ENCODE measurements at regions not wholly inside any gene's neighbourhood (a gene's known extent, or its start where the extent isn't known, plus 50 kb on each side); places are given as distances from the start of the nearest gene placed in this dataset.
"Not testable (repeated sequence)": the region's sequence is repeated elsewhere in the genome, so short reads cannot be mapped to it uniquely, and the experiment has no call there.

GRCh38 chr4:11650801-11651596 is 222.3 kb upstream of the HS3ST1 start:
- DNase-seq = no peak

GRCh38 chr4:11647433-11647832 is 218.7 kb upstream of the HS3ST1 start:
- no peak for DNase-seq

GRCh38 chr4:11643081-11643480 is 214.4 kb upstream of the HS3ST1 start:
- not testable (repeated sequence) for DNase-seq

- no peak for DNase-seq
Observed at GRCh38 chr4:11640584-11640983, 211.9 kb upstream of the HS3ST1 start.

- no peak for DNase-seq
Observed at GRCh38 chr4:11636551-11636950, 207.9 kb upstream of the HS3ST1 start.

DNA sequence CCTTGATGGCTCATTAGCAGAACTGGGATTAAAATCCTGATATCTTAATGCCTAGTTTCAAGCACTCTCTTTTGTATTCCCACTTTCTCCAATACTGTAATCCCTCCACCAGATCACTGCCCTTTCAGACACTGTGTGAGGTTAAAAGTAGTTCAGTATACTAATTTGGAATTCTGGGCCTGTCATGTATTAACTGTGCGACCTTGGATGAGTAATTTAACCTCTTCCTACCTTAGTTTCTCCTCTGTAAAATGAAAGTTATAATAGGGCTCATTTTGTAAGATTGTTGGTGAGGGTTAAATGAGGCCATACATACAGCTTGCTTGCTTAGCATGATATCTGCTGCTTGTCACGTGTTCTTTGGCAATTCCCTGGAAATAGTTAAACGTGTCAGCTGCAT is 207.3 kb upstream of the HS3ST1 start:
- DNase-seq = no peak

DNA sequence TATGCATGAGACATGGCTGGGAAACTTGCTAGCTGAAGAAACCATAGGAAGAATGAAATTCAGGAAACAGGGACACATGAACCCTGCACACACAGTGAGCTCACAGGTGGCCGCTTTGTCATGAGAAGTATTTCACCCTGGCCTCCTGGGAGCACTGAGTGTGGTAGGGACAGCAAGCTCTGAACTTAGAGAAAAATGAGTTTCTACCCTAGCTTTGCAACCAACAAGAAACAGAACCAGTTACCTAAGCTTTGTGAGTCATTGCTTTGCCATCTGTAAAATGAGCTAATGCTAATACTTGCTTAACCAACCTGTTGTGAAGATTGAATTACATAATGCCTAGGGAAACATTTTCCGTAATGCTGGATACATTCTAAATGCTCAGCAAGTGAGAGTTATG is 206.6 kb upstream of the HS3ST1 start:
- DNase-seq = no peak

DNA sequence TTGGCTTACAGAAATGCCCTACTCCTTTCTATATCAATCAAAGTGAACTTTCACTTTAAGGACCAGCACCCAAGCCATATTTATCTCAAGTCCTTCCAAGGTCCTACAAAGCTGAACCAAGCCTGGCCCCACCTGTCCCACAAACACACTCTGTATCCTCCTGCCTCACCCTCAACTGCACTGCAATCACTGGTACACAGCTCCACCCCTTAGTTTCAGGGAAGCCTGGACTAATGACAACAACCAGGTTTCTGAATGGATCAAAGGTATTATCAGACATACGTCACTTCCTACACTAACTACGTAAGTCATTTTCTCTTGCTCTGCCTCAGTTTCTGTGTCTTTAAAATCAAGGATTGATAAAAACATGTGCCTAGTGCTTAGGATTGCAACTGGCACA is 205.6 kb upstream of the HS3ST1 start:
- no peak for DNase-seq

GRCh38 chr4:11633430-11633829 is 204.7 kb upstream of the HS3ST1 start:
- DNase-seq = no peak

DNA sequence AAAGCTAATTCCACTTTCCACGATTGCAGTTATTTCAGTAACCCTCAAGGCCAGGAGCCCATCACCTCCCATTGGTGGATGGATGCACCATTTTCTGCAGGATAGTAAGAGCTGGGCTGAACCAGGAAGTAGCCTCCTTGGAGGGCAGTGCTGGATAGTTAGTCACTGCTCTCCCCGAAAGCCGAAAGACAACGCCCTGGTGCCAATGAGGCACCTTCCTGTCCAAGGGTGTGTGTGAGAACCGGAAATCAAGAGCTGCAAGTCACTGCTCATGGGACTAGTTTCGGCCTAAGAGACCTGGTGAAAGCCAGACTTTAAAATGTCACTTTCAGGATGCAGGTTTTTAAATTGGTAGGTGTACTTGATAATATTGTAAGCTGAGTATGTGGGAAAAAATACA is 203.8 kb upstream of the HS3ST1 start:
- no peak for DNase-seq

GRCh38 chr4:11632025-11632424 is 203.3 kb upstream of the HS3ST1 start:
- no peak for DNase-seq

- DNase-seq = no peak
Observed at GRCh38 chr4:11631416-11631815, 202.7 kb upstream of the HS3ST1 start.

DNA sequence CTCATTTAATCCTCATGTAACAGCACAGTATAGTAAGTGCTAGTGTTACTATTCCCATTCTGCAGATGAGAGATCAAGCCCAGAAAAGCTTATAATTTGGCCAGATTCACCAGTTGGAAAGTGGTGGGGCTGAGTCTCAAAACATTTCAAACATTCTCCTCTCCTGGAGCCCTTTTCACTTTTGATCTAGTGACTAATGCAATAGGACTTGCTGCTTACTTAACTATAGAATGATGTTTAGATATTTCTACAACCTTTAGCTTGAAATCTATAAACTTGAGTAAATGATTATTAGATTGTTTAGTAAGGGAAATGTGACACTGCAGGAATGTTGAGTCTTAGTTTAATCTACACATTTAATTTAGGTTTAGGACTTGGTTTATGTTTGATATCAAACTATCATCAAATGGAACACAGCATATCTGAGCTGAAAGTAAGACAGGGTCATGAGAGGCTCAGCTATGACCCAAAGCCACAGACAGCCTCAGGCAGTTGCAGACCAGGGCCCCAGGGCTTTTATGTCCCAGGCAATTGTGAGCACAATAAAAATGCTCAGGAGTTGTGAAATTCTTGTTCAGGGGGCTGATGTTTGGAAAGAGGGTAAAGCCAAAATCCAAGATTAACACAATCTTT is 199.5 kb upstream of the HS3ST1 start:
- DNase-seq = no peak

- DNase-seq = no peak
Observed at GRCh38 chr4:11626066-11626465, 197.4 kb upstream of the HS3ST1 start.

DNA sequence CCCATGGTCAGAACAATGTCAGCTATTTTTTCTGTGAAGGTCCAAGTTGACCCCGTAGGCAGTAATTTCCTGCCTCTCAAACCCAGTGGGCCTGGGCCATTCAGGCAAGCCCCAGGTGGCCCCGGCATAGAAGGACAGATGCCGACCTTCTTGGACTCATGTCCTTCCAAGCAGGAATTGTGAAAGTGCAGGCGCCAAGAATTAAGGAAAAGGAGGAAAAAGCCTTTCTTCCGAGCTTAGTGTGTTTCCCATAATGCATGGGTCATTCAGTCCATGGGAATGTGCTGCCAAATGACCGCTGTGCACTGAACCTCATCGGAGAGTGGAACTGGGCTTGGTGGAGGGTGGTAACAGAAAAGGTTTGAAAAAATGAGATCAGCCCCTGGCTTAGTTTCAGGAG is 196.5 kb upstream of the HS3ST1 start:
- DNase-seq = no peak

GRCh38 chr4:11624370-11624769 is 195.7 kb upstream of the HS3ST1 start:
- DNase-seq = no peak

GRCh38 chr4:11623726-11624037 is 195.0 kb upstream of the HS3ST1 start:
- DNase-seq = no peak

DNA sequence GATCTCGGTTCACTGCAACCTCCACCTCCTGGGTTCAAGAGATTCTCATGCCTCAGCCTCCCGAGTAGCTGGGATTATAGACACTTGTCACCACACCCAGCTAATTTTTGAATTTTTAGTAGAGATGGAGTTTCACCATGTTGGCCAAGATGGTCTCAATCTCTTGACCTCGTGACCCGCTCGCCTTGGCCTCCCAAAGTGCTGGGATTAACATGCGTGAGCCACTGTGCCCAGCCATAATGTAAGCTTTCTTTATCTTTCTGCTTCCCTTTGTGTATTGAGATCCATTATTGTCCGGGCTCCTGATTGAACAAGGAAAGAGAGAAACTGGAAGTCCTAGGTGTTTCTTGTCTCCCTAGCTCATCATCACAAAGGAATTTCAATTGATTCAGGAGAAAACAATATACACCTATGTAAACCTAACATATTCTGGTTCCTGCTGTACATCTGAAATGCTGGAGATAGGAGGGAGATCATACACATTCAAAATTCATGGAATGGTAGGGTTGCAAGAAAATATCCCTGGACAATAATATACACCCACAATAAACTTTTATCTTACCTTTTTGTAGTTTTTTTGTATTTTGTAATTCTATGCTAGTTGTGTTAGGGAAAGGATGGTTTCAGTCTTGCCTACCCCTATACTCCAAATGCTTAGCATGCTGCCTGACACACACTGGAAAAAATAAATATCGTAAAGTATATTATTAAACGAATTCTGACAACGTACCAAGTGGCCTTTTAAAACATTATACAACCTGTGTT is 194.4 kb upstream of the HS3ST1 start:
- DNase-seq = no peak

DNA sequence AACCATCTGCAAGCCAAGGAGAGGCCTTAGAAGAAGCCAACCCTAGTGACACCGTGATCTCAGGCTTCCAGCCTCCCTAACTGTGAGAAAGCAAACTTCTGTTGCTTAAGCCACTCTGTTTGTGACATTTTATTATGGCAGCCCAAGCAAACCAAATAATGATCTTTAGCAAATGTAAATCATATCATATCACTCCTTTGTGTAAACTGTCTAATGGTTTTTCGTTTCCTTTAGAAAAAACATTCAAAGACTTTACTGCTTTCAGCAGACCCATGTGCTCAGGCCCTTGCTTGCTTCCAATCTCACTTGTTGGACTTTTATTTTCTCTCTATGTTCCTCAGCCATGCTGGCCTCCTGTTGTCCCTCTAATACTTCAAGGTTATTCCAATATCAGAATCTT is 192.2 kb upstream of the HS3ST1 start:
- no peak for DNase-seq

GRCh38 chr4:11618666-11619282 is 190.1 kb upstream of the HS3ST1 start:
- DNase-seq = no peak

DNA sequence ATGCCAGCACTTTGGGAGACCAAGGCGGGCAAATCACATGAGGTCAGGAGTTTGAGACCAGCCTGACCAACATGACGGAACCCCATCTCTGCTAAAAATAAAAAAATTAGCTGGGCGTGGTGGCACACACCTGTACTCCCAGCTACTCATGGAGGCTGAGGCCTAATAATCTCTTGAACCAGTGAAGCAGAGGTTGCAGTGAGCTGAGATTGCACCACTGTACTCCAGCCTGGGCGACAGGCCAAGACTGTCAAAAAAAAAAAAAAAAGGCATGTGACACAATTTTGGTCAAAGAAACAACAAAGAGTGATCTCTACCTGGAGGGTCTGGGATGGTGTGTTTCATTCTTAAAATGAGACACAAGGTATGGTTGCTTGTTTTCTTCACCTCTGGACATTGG is 188.2 kb upstream of the HS3ST1 start:
- DNase-seq = no peak

- DNase-seq = no peak
Observed at GRCh38 chr4:11615601-11616000, 186.9 kb upstream of the HS3ST1 start.

GRCh38 chr4:11614426-11614825 is 185.7 kb upstream of the HS3ST1 start:
- no peak for DNase-seq

DNA sequence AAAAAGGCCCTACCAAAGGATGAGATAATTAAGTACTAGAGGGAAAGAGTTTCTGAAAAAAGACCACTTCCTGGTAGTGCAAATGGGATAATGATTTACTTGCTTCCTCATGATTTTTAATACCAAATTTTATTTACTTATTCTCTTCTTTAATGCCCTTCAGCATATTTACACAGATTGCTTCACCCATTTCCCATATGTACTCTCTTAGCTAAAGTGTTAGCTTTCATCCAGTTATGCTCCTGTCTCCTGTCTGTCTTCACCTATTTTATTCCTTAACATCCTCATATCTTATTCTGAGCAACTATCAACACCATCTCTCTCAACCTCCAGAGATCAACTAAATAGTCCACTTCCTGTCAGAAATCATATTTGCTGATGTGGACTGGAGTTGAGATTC is 183.2 kb upstream of the HS3ST1 start:
- DNase-seq = no peak
